ENCODE measurements at regions not wholly inside any gene's neighbourhood (a gene's known extent, or its start where the extent isn't known, plus 50 kb on each side); places are given as distances from the start of the nearest gene placed in this dataset.
A peak's percentile ranks its signal among the peaks of the same experiment; 100 is the strongest.

- DNase-seq (ENCODE audit: extremely low spot score, unreplicated experiment), result no peak
- Mint-ChIP-seq H3K27ac (no peak overlapping the region), H3K36me3 (peaks cover 3% of the 10 kb centered on the region), H3K4me3 (no peak overlapping the region), H3K9me3 (no peaks in the 10 kb centered on the region), H3K27me3 (no peaks in the 10 kb centered on the region), H3K4me1 (ENCODE audit: unreplicated experiment) (peaks cover 8% of the 10 kb centered on the region)
- no peak for TF ChIP-seq CTCF (conservative IDR thresholded peaks at IDR 0.05)
Observed at GRCh38 chr13:31940076-31940475, 91.5 kb upstream of the FRY start.

DNA sequence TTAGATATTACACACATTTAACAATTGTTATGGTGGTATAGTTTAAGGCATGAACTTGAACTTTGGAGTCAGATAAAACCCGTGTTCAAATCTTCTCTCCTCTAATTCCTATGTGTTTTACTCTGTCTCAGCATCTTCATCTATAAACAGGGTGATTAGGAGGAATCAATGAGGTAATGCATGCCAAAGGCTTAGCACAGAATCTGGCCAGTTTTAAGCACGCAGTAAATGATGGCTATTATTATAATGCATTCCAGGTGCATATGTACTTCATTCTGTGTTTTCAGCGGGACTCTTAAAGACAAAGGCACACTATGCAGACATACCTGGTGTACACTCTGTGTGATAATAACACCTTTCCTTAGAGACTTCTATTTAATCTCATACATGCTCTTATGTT, 88.0 kb upstream of the FRY start:
- H3K36me3 Mint-ChIP-seq, result no peaks in the 10 kb centered on the region

GRCh38 chr13:31944262-31945160, 87.1 kb upstream of the FRY start:
- Mint-ChIP-seq H3K4me1 (ENCODE audit: unreplicated experiment) (peaks cover 15% of the 10 kb centered on the region), H3K27ac (peak overlapping the region; percentile 5), H3K27me3 (no peaks in the 10 kb centered on the region), H3K4me3 (no peak overlapping the region), H3K9me3 (peaks cover 3% of the 10 kb centered on the region), H3K36me3 (no peaks in the 10 kb centered on the region)
- TF ChIP-seq CTCF (conservative IDR thresholded peaks at IDR 0.05), result no peak
- DNase-seq (ENCODE audit: extremely low spot score, unreplicated experiment), result no peak

More for the DNA sequence above, 88.0 kb upstream of the FRY start:
- Mint-ChIP-seq H3K4me1 (ENCODE audit: unreplicated experiment) (peaks cover 16% of the 10 kb centered on the region), H3K27ac (no peak overlapping the region), H3K4me3 (no peak overlapping the region), H3K27me3 (no peaks in the 10 kb centered on the region), H3K9me3 (peaks cover 3% of the 10 kb centered on the region)
- no peak for TF ChIP-seq CTCF (conservative IDR thresholded peaks at IDR 0.05)
- no peak for DNase-seq (ENCODE audit: extremely low spot score, unreplicated experiment)

GRCh38 chr13:31945202-31945961, 86.2 kb upstream of the FRY start:
- Mint-ChIP-seq H3K4me1 (ENCODE audit: unreplicated experiment) (peaks cover 11% of the 10 kb centered on the region), H3K9me3 (peaks cover 3% of the 10 kb centered on the region), H3K27ac (peak overlapping the region; percentile 89), H3K4me3 (peak overlapping the region; percentile 83), H3K27me3 (no peaks in the 10 kb centered on the region), H3K36me3 (no peaks in the 10 kb centered on the region)
- DNase-seq (ENCODE audit: extremely low spot score, unreplicated experiment), result no peak
- TF ChIP-seq CTCF (conservative IDR thresholded peaks at IDR 0.05), result no peak

DNA sequence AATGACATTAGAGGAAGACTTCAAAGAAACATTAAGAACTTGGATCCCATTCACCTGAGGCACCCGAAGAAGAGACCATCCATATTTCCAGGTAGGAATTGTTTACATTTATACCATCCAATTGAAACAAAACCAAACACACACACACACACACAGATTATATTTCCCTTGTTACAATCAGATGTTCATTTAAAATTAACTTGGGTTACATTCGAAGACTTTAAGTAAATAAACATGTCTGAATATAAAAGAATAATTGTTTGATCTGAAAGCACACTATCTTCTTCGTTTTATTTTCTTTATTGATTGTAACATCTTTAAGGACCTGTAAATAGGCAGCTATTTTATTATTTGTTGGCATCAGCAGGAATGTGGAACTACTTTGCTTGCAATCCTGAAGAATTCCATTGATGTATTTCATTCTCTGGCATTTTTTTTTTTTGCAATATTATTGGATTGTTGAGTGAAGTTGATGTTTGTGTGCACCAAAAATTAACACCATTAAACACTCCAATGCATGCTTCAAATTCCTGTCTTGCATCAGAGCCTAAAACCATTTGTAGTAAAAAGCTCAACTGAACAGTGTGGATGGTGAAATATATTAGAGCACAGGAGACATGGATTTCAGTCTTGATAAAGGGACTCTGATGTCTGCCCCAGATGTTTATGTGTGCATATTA, 85.3 kb upstream of the FRY start:
- Mint-ChIP-seq H3K27ac (peak overlapping the region; percentile 89), H3K36me3 (peaks cover 5% of the 10 kb centered on the region)

More for the DNA sequence above, 85.3 kb upstream of the FRY start:
- Mint-ChIP-seq H3K4me1 (ENCODE audit: unreplicated experiment) (peaks cover 15% of the 10 kb centered on the region), H3K4me3 (peak overlapping the region; percentile 83), H3K27me3 (no peaks in the 10 kb centered on the region), H3K9me3 (peaks cover 3% of the 10 kb centered on the region)
- DNase-seq (ENCODE audit: extremely low spot score, unreplicated experiment), result no peak
- TF ChIP-seq CTCF (conservative IDR thresholded peaks at IDR 0.05), result no peak
